CD14-positive monocyte (primary cell): ENCODE measurements at regions not wholly inside any gene's neighbourhood (a gene's known extent, or its start where the extent isn't known, plus 50 kb on each side); places are given as distances from the start of the nearest gene placed in this dataset.

Source experiments
- DNase-seq, 3 donors: peaks; one replicate each; pipeline ENCODE4 v3.0.0-alpha.2; 2011 to 2022
- H2AFZ ChIP-seq: 2 replicates; pipeline ENCODE4 v1.6.0; 2012; ENCODE audit warnings: mild to moderate bottlenecking, low read depth, low read length, inconsistent platforms; ENCODE audit not compliant: insufficient read depth, poor library complexity, severe bottlenecking
- H3K27ac ChIP-seq, 2 donors: 1 replicate in 1 of 2; 2 replicates in 1 of 2; pipeline ENCODE4 v1.5.1; 2012 to 2013; ENCODE audit warnings: low read length in 2 of 2, control low read depth in 1 of 2, inconsistent platforms in 1 of 2, low read depth in 1 of 2, mild to moderate bottlenecking in 1 of 2
- H3K27me3 ChIP-seq, 2 donors: one replicate each; pipeline versions ENCODE4 v1.6.0 to v1.6.1; 2011 to 2013; ENCODE audit warnings: low read length in 2 of 2; ENCODE audit not compliant: control insufficient read depth in 2 of 2, insufficient read depth in 2 of 2
- H3K36me3 ChIP-seq, 2 donors: replicated peaks in 1 of 2; 1 replicate in 1 of 2; 2 replicates in 1 of 2; pipeline versions ENCODE4 v1.5.1 to v1.6.1; 2012 to 2013; ENCODE audit warnings: low read length in 2 of 2, control low read depth in 1 of 2, inconsistent platforms in 1 of 2, mild to moderate bottlenecking in 1 of 2; ENCODE audit not compliant: insufficient read depth in 2 of 2, control insufficient read depth in 1 of 2
- H3K4me1 ChIP-seq, 2 donors: 1 replicate in 1 of 2; 2 replicates in 1 of 2; pipeline versions ENCODE4 v1.5.1 to v1.6.1; 2012 to 2013; ENCODE audit warnings: low read length in 2 of 2, control low read depth in 1 of 2, inconsistent platforms in 1 of 2, mild to moderate bottlenecking in 1 of 2, moderate library complexity in 1 of 2; ENCODE audit not compliant: insufficient read depth in 2 of 2, control insufficient read depth in 1 of 2
- H3K4me2 ChIP-seq: replicated peaks from 2 replicates; pipeline ENCODE3; 2012; ENCODE audit warnings: low read length, moderate library complexity, mild to moderate bottlenecking; ENCODE audit not compliant: poor library complexity, severe bottlenecking; ENCODE audit errors: extremely low read depth
- H3K4me3 ChIP-seq, 3 experiments: fragments of 200-600 bp in 1 of 3; sonication (generic) in 1 of 3; replicated peaks in 1 of 3; 1 replicate in 2 of 3; 2 replicates in 1 of 3; pipeline ENCODE4 v1.5.1; 2011 to 2013; ENCODE audit warnings: low read length in 3 of 3, mild to moderate bottlenecking in 3 of 3, control low read depth in 2 of 3, low read depth in 2 of 3, inconsistent platforms in 1 of 3, moderate library complexity in 1 of 3
- H3K79me2 ChIP-seq: 2 replicates; pipeline ENCODE4 v1.6.0; 2012; ENCODE audit warnings: mild to moderate bottlenecking, control low read depth, inconsistent platforms, low read length, moderate library complexity; ENCODE audit not compliant: insufficient read depth
- H3K9ac ChIP-seq: 2 replicates; pipeline ENCODE4 v1.6.0; 2017; ENCODE audit warnings: low read length, mild to moderate bottlenecking; ENCODE audit not compliant: insufficient read depth, poor library complexity, severe bottlenecking
- H3K9me3 ChIP-seq, 2 donors: replicated peaks in 1 of 2; 1 replicate in 1 of 2; 2 replicates in 1 of 2; pipeline versions ENCODE4 v1.5.1 to v1.6.1; 2012 to 2013; ENCODE audit warnings: low read length in 2 of 2, control low read depth in 1 of 2; ENCODE audit not compliant: control insufficient read depth in 1 of 2, insufficient read depth in 1 of 2
- H4K20me1 ChIP-seq: 2 replicates; pipeline ENCODE4 v1.6.0; 2012; ENCODE audit warnings: mild to moderate bottlenecking, low read length, control low read depth, moderate library complexity; ENCODE audit not compliant: insufficient read depth
- H3K27ac Mint-ChIP-seq, 7 donors: one replicate each; pipeline ENCODE4 v1.8.0; 2020; ENCODE audit warnings: mild to moderate bottlenecking in 7 of 7, mixed read lengths in 7 of 7, moderate library complexity in 6 of 7, inconsistent platforms in 2 of 7
- H3K27me3 Mint-ChIP-seq, 3 donors: one replicate each; pipeline ENCODE4 v1.8.0; 2021 to 2022; ENCODE audit warnings: low read depth in 3 of 3, mild to moderate bottlenecking in 3 of 3, mixed read lengths in 3 of 3, moderate library complexity in 3 of 3, inconsistent platforms in 1 of 3
- H3K36me3 Mint-ChIP-seq, 2 donors: one replicate each; pipeline ENCODE4 v1.8.0; 2020; ENCODE audit warnings: mixed read lengths in 2 of 2, inconsistent platforms in 1 of 2, mild to moderate bottlenecking in 1 of 2
- H3K4me1 Mint-ChIP-seq: one replicate; pipeline ENCODE4 v1.8.0; 2020; ENCODE audit warnings: mild to moderate bottlenecking, mixed read lengths
- H3K4me3 Mint-ChIP-seq, 2 donors: one replicate each; pipeline ENCODE4 v1.8.0; 2020; ENCODE audit warnings: mild to moderate bottlenecking in 2 of 2, mixed read lengths in 2 of 2, moderate library complexity in 1 of 2
- H3K9me3 Mint-ChIP-seq, 7 donors: one replicate each; pipeline ENCODE4 v1.8.0; 2020 to 2022; ENCODE audit warnings: mixed read lengths in 7 of 7, mild to moderate bottlenecking in 6 of 7, moderate library complexity in 6 of 7, inconsistent platforms in 2 of 7
- CTCF ChIP-seq: fragments of 200-600 bp; IDR thresholded peaks from one replicate; pipeline ENCODE4 v1.8.0; 2022; ENCODE audit warnings: antibody characterized with exemption, mild to moderate bottlenecking
- WGBS: methylation state at CpG from one replicate; pipeline ENCODE4 v1.1.5; 2013; ENCODE audit warnings: missing lambda C conversion rate; ENCODE audit not compliant: insufficient coverage; 5-methylcytosine and 5-hydroxymethylcytosine counted together
- intact Hi-C, 2 donors: fragments of 100-400 bp; cut with micrococcal nuclease; formaldehyde crosslinking; loops; one replicate each; pipeline versions ENCODE4 v1.15.0 to v1.15.1; 2023

- Mint-ChIP-seq H3K27ac (no peak overlapping the region), H3K4me1 (peaks cover 9% of the 10 kb centered on the region), H3K4me3 (no peak overlapping the region), H3K27me3 (peaks cover 3 to 4% (median 3%) of the 10 kb centered on the region in 3 donors), H3K36me3 (no peaks in the 10 kb centered on the region), H3K9me3 (peaks cover 2 to 10% (median 7%) of the 10 kb centered on the region in 7 donors)
- Histone ChIP-seq H3K79me2 (no peaks in the 10 kb centered on the region), H3K9ac (no peak overlapping the region), H3K36me3 (no peaks in the 10 kb centered on the region), H3K4me1 (no peaks in the 10 kb centered on the region), H3K4me3 (no peak overlapping the region), H3K4me2 (no peak overlapping the region), H2AFZ (no peak overlapping the region), H4K20me1 (no peaks in the 10 kb centered on the region), H3K9me3 (peaks cover 0 to 4% of the 10 kb centered on the region in 2 donors), H3K27me3 (no peaks in the 10 kb centered on the region), H3K27ac (no peak overlapping the region)
- no peak for TF ChIP-seq CTCF
- intact Hi-C loops, result no loop called here
- no peak for DNase-seq
- no CpG with 5 or more reads among the region's 4 CpGs for WGBS
These were observed 211.7 kb upstream of the KLF6 start for GRCh38 chr10:3996697-3997096.

DNA sequence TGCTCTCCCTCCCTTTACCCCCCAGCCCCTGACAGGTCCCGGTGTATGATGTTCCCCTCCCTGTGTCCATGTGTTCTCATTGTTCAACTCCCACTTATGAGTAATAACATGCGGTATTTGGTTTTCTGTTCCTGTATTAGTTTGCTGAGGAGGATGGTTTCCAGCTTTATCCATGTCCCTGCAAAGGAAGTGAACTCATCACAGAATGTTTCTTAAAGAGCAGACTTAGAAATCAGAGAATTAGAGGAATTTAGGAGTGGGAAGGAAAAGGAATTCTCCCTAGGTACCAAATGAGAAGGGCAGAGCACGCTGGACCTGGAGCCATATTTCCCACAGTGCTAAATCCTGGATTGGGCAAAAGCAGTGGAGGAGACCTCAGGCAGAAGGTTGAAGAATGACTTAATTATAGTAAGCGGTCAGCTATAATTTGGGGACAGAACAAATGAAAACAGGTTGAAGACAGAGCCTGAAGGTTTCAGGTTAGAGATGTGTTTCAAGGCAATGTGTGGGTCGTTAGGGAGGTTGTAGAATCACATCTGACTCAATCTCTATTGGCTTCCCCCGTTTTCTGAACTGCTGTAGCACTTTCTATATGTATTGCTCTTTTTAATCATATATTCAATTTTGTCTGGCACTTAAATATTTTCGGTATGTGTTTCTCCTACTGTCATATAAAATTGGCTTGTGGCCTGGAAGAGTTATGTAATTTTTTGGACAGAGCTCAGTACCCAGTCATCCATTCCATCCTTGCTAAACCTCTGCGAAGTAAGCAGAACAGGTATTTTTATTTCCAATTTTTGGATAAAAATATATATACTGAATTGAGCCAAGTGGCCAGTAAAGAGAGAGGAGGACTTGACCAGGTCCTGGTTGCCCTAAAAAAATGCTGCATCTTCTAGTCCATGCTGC, 210.5 kb upstream of the KLF6 start:
- no peaks in the 10 kb centered on the region for H4K20me1 ChIP-seq
- Mint-ChIP-seq H3K4me1 (peaks cover 9% of the 10 kb centered on the region), H3K27me3 (peaks cover 0 to 5% (median 0%) of the 10 kb centered on the region in 3 donors), H3K4me3 (no peak overlapping the region), H3K27ac (no peak overlapping the region), H3K36me3 (no peaks in the 10 kb centered on the region), H3K9me3 (peaks cover 2 to 8% (median 6%) of the 10 kb centered on the region in 7 donors)
- intact Hi-C loops, result no loop called here
- 100% methylated on average over 1 of the region's 8 CpGs for WGBS
- H3K9ac ChIP-seq, result no peak overlapping the region
- DNase-seq, result no peak
- no peak overlapping the region for H3K4me3 ChIP-seq
- no peak overlapping the region for H3K4me2 ChIP-seq
- no peaks in the 10 kb centered on the region for H3K79me2 ChIP-seq
- no peak for TF ChIP-seq CTCF
- no peaks in the 10 kb centered on the region for H3K27me3 ChIP-seq
- H3K9me3 ChIP-seq, result peaks cover 0 to 4% of the 10 kb centered on the region in 2 donors
- H3K4me1 ChIP-seq, result no peaks in the 10 kb centered on the region
- H2AFZ ChIP-seq, result no peak overlapping the region
- H3K36me3 ChIP-seq, result no peaks in the 10 kb centered on the region
- no peak overlapping the region for H3K27ac ChIP-seq
